Heart right ventricle (tissue), 16 donors: ENCODE measurements at regions not wholly inside any gene's neighbourhood (a gene's known extent, or its start where the extent isn't known, plus 50 kb on each side); places are given as distances from the start of the nearest gene placed in this dataset.

Experiments
- ATAC-seq, 8 donors: fragments of 200-7000 bp; cut with Tn5 transposase; one replicate each; pipeline ENCODE4 v1.9.1; 2020; ENCODE audit warnings: mild to moderate bottlenecking in 8 of 8, moderate library complexity in 8 of 8, moderate number of reproducible peaks in 1 of 8
- DNase-seq, 2 donors: peaks; one replicate each; pipeline ENCODE4 v3.0.0-alpha.2; 2020
- H3K27ac ChIP-seq, 10 donors: fragments of 200-600 bp; sonication (generic) in 2 of 10; one replicate each; pipeline versions ENCODE4 v1.5.0 to v1.8.0; 2020 to 2022; ENCODE audit warnings: mild to moderate bottlenecking in 3 of 10
- H3K27me3 ChIP-seq, 7 donors: fragments of 200-600 bp; one replicate each; pipeline ENCODE4 v1.8.0; 2021 to 2022; ENCODE audit warnings: mild to moderate bottlenecking in 2 of 7
- H3K36me3 ChIP-seq, 9 donors: fragments of 200-600 bp; sonication (generic) in 1 of 9; one replicate each; pipeline versions ENCODE4 v1.5.0 to v1.8.0; 2020 to 2022; ENCODE audit warnings: mild to moderate bottlenecking in 2 of 9
- H3K4me1 ChIP-seq, 9 donors: fragments of 200-600 bp; sonication (generic) in 1 of 9; one replicate each; pipeline versions ENCODE4 v1.5.0 to v1.8.0; 2020 to 2022; ENCODE audit warnings: mild to moderate bottlenecking in 4 of 9
- H3K4me3 ChIP-seq, 10 donors: fragments of 200-600 bp; sonication (generic) in 2 of 10; one replicate each; pipeline versions ENCODE4 v1.5.0 to v1.8.0; 2020 to 2022; ENCODE audit warnings: mild to moderate bottlenecking in 7 of 10, moderate library complexity in 2 of 10
- H3K9me3 ChIP-seq, 11 donors: fragments of 200-600 bp in 10 of 11; sonication (generic) in 2 of 11; one replicate each; pipeline versions ENCODE4 v1.5.0 to v1.8.0; 2013 to 2022; ENCODE audit warnings: mild to moderate bottlenecking in 2 of 11, control low read depth in 1 of 11, moderate library complexity in 1 of 11
- CTCF ChIP-seq, 9 donors: fragments of 200-600 bp; sonication (generic) in 2 of 9; IDR thresholded peaks; one replicate each; pipeline versions ENCODE4 v1.5.0 to v1.8.0; 2021 to 2022; ENCODE audit warnings: antibody characterized with exemption in 9 of 9, mild to moderate bottlenecking in 5 of 9, moderate library complexity in 1 of 9
- WGBS, 2 donors: extraction: QIAGEN DNeasy Blood & Tissue Kit; methylation state at CpG; one replicate each; pipeline ENCODE4 v1.1.7; 2013; ENCODE audit warnings: inconsistent platforms in 1 of 2; 5-methylcytosine and 5-hydroxymethylcytosine counted together
- intact Hi-C, 10 donors: fragments of 100-400 bp; cut with DNase I; formaldehyde crosslinking; loops; one replicate each; pipeline versions ENCODE4 v1.11.1 to v1.14.2; 2022
- donor health status: Arrhythmogenic right ventricular cardiomyopathy.
- donor health status: ischemic (EF 13 %, LVEDD 7.1; RV severe dilation, severe dysfunction).
- donor health status: healthy with polysubstance abuse.
- donor health status: DM: no; HTN: yes; CAD: no.
- donor health status: DM: no; HTN: no; CAD: no.
- donor health status: ischemic (EF 25% LVEDD 6.9; RV normal size, moderate dysfunction).
- donor health status: ischemic (EF 25% LVEDD 5.7; RV mildly dilated, moderate dysfunction).
- donor health status: healthy.
- donor health status: DM: yes; HTN: yes; CAD: no.
- donor health status: Ischemic cardiomyopathy.
- donor health status: ischemic (EF 35%, LVEDD 5.7; RV mildly dilated, moderate dysfunction).
- donor health status: nonischemic (EF 11% LVEDD 7.7; RV severe dilation, severe dysfunction).
- donor health status: DM: yes; HTN: yes; CAD: no.
- donor health status: PGD.
- donor health status: ischemic (EF 29% LVEDD 5.4; RV normal size, mild dysfunction).
- donor health status: nonischemic (EF 23%, LVEDD 6.1; RV moderate dilation, normal function).

GRCh38 chr5:2684606-2685005 lies 66.9 kb downstream of the IRX2 start:
- no peaks in the 10 kb centered on the region for H3K36me3 ChIP-seq
- 84 to 91% methylated on average over 11 of the region's 11 CpGs for WGBS, 2 donors
- no peaks in the 10 kb centered on the region for H3K4me1 ChIP-seq
- H3K27ac ChIP-seq = no peak overlapping the region
- DNase-seq (no peak), ATAC-seq (no peak)
- H3K27me3 ChIP-seq = peaks cover 0 to 44% (median 17%) of the 10 kb centered on the region in 7 donors
- TF ChIP-seq CTCF (IDR thresholded peaks at IDR 0.05) = no peak
- H3K9me3 ChIP-seq = no peaks in the 10 kb centered on the region
- intact Hi-C loops = no loop called here
- no peak overlapping the region for H3K4me3 ChIP-seq

GRCh38 chr5:2683720-2684119 lies 67.8 kb downstream of the IRX2 start:
- Histone ChIP-seq H3K4me1 (no peaks in the 10 kb centered on the region), H3K27ac (no peak overlapping the region), H3K27me3 (peaks cover 0 to 38% (median 17%) of the 10 kb centered on the region in 7 donors), H3K4me3 (no peak overlapping the region), H3K9me3 (no peaks in the 10 kb centered on the region), H3K36me3 (no peaks in the 10 kb centered on the region)
- ATAC-seq (no peak), DNase-seq (no peak)
- intact Hi-C loops = no loop called here
- 76 to 80% methylated on average over 14 of the region's 14 CpGs for WGBS, 2 donors
- no peak for TF ChIP-seq CTCF (IDR thresholded peaks at IDR 0.05)

GRCh38 chr5:2681476-2681875 lies 70.0 kb downstream of the IRX2 start:
- Histone ChIP-seq H3K27ac (no peak overlapping the region), H3K27me3 (peaks cover 0 to 28% (median 6%) of the 10 kb centered on the region in 7 donors), H3K4me1 (no peaks in the 10 kb centered on the region), H3K4me3 (no peak overlapping the region), H3K36me3 (no peaks in the 10 kb centered on the region), H3K9me3 (no peaks in the 10 kb centered on the region)
- intact Hi-C loops = no loop called here
- WGBS, 2 donors = 87 to 88% methylated on average over 3 of the region's 3 CpGs
- no peak for TF ChIP-seq CTCF (IDR thresholded peaks at IDR 0.05)
- ATAC-seq (no peak), DNase-seq (no peak)

GRCh38 chr5:2680979-2681378 lies 70.5 kb downstream of the IRX2 start:
- Histone ChIP-seq H3K4me1 (no peaks in the 10 kb centered on the region), H3K9me3 (no peaks in the 10 kb centered on the region), H3K27ac (no peak overlapping the region), H3K36me3 (no peaks in the 10 kb centered on the region), H3K4me3 (no peak overlapping the region), H3K27me3 (peaks cover 0 to 26% (median 6%) of the 10 kb centered on the region in 7 donors)
- WGBS, 2 donors = 83 to 88% methylated on average over 2 of the region's 2 CpGs
- no peak for TF ChIP-seq CTCF (IDR thresholded peaks at IDR 0.05)
- ATAC-seq = no peak
- intact Hi-C loops = no loop called here
- DNase-seq = no peak
